Glomerular endothelial cell (primary cell): ENCODE measurements at regions not wholly inside any gene's neighbourhood (a gene's known extent, or its start where the extent isn't known, plus 50 kb on each side); places are given as distances from the start of the nearest gene placed in this dataset.
"Not testable (repeated sequence)": the region's sequence is repeated elsewhere in the genome, so short reads cannot be mapped to it uniquely, and the experiment has no call there.

Experiments
- DNase-seq: peaks from one replicate; pipeline ENCODE4 v3.0.0-alpha.2; 2011; ENCODE audit warnings: low read depth, low spot score; ENCODE audit errors: extremely low read depth

DNA sequence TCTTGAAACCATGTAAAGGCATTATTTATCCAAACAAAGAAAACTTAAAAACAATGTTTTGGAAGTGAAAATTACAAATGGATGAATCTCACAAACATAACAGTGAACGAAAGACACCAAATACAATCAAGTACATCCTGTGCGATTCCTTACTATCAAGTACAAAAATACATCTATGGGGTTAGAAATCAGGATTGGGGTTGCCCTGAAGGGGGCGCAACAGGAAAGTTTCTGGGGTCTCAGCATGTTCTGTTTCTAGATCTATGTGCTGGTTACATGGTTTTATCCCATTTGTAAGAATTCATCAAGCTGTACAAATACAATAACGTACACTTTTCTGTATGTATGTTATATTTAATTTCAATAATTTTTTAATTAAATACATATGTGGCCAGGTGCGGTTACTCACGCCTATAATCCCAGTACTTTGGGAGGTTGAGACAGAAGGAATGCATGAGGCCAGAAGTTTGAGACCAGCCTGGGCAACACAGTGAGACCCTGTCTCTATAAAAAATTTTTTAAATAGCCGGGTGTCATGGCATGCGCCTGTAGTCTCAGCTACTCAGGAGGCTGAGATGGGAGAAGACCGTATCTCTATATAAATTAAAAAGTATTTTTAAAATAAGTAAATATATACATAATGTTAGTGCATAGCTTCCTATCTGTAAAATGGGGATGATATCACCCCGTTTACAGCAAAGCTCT, 121.5 kb upstream of the SOD1 start:
- no peak for DNase-seq

DNA sequence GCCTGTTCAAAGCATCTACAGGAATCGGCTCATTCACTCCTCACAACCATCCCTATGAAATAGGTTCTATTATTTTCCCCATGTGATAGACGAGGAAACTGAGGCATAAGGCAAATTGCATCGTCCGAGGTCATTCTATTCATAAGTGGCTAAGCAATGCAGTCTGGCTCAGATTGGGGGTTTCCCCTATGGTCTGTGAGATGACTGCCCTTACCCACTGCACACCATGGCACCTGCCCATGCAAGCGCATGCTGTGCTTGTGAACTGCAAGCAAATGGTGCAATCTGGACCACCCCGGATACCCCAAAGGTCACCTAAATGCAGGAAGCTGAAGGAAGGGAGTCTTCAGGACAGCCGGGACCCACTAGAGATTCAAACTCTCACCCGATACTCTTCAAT, 123.4 kb upstream of the SOD1 start:
- DNase-seq: no peak

DNA sequence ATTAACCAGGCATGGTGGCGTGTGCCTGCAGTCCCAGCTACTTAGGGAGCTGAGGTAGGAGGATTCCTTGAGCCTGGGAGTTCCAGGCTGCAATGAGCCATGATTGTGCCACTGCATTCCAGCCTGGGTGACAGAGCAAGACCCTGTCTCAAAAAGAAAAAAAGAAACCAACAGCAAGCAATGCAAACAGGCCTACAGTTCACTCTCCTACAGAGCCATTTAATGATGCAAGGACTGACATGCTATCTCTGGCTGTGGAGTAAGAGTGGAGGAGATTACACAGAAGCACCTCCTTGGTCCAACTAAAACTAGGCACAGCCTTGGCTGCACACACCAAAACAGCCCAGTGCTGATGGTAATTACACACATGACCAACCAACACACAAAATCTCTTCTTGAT, 127.5 kb upstream of the SOD1 start:
- DNase-seq: no peak

DNA sequence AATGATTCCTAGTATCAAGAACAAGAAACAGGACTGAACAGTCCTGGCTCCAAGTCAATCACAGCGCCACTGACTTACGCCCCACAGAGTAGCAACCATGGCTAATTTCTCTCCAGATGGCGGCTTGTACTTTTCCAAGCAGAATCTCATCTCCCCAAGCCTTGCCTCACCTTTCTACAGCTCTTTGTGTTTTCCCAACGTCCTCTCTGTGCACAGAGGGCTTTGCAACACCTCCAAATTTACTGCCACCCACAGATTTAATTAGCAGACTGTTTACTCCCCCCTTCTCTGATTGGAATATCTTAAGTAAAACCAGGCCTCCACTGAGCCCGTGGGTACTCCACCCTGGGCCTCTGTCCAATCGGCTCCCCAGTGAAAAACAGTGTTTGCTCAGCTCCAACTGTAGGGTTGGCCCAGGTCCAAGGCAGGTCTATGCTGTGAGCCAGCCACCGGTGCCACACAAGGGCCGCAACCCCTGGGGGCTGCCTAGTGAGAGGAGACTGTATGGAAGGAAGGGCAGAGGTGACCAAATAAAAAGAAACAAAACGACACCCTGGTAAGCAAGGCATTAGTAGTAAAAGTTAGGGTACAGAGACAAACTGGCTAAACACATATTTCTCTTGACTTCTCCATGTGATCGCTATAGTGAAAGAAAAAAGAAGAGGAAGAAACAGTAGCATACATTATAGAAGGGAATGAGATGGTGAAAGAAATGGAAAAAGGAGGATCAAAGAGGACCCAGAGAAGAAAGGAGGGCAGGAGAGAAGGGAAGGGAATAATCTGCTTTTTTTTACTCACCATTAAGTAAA, 128.4 kb upstream of the SOD1 start:
- no peak for DNase-seq

DNA sequence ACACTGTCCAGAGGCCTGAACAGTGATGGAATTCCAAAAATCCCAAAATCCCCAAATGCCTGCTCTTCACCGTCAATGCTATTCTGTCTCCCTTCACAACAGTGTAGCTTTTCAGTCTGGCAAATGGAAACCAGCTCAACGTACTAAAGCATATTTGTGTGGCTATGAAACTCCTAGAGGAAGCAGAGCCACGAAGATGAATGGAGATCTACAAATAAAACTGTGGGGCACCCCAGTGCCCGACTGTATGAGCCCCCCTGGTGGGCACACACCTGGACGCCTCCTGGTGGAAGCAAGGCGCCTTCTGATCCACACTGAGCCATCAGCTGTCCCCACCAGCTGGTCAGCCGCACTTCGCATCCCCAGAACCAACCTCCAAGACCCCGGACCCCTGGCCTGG, 129.1 kb upstream of the SOD1 start:
- DNase-seq: no peak

DNA sequence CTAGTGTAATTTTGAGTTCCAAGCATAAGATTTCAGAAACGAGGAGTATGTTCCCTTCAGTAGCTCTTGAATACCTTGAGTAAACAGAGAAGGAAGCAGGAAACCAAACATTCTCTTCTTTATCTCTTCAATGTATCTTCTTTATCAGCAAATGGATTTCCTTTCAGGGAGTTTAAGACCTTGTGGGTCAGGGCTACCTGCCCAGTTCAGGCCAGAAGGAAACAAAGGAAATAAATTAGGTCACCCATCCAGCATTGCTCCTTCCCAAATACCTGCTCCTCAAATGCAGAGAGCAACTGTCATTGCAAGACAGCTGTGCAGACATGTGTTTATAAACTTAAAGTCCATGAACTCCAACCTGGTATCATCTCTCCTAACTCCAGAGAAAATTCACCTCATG, 130.1 kb upstream of the SOD1 start:
- no peak for DNase-seq

DNA sequence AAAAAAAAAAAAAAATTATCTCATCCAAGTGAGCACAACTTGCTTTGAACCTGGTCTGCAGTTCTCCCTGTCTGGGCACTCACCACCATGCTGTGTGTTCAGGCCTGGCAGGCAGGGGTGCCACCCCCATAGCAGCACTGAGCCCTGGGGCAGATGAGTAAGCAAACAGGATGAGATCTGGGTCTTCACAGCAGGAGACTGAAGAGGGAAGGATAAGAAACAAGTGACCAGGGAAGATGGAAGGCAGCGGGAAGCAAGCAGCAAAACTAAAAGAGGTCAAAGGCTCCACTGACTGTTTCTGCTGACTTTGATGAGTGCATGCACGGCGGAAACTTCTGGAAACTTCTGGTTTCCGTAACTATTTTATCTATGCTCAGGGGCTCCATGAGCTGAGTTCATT, 133.5 kb upstream of the SOD1 start:
- DNase-seq: no peak

DNA sequence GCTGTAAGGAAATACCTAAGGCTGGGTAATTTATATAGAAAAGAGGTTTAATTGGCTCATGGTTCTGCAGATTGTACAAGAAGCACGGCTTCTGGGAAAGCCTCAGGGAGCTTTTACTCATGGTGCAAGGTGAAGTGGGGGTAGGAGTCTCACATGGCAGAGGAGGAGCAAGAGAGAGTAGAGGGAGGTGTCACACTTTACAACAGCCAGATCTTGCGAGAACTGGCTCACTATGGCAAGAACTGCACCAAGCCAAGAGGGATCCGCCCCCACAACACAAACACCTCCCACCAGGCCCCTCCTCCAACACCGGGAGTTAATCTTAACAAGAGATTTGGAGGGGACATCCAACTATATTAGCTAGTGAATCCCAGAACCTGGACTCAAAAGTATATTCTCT, 135.4 kb upstream of the SOD1 start:
- no peak for DNase-seq

DNA sequence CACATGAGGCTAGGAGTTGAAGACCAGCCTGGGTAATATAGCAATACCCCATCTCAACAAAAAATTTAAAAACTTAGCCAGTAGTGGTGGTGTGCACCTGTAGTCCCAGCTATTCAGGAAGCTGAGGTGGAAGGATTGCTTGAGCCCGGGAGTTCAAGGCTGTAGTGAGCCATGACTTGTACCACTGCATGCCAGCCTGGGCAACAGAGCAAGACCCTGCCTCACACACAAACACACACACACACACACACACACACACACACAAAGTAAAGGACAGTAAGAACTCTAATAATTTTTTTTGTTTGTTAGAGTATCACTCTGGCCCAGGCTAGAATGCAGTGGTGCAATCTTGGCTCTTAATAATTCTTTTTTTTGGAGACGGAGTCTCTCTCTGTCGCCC, 138.0 kb upstream of the SOD1 start:
- no peak for DNase-seq

DNA sequence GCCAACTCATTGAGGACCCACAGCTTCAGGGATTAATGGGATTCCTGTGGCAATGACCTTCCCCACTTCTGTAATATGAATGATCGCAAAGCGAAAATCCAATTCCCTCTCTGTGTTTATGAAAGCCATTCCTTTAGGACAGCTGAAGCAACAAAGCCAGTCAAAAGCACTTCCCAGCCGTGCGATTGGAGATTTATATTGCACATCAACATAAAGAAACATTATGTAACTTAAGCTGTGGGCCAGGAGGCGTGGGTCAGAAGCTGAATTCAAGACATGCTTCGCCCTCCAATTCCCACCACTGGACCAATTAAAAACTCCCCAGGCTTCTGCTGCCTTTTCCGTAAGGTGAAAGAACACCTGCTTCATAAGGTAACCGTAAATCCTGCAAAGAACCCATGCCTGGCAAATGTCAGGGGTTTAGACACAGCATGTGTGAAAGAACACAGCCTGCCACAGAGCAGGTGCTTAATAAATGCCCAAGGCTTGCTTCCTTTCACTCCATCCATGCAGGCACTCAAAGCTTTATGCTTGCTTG, 138.9 kb upstream of the SOD1 start:
- no peak for DNase-seq

DNA sequence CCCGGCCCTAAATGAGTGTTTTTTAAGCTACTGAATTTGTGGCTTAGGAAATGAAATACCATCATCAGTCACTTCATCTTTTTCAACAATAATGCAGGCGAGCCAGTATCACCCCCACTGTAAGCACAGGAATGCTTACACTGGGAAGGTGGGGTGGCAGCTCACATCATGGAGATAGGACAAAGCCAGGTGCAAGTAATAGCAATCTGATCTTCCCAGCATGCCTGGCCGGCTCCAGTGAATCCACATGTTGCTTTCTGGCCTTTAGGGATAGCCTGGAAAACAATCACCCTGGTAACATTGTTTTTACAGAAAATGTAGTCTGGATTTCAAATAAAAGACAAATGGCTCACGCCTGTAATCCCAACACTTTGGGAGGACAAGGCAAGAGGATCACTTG, 140.9 kb upstream of the SOD1 start:
- DNase-seq: no peak

DNA sequence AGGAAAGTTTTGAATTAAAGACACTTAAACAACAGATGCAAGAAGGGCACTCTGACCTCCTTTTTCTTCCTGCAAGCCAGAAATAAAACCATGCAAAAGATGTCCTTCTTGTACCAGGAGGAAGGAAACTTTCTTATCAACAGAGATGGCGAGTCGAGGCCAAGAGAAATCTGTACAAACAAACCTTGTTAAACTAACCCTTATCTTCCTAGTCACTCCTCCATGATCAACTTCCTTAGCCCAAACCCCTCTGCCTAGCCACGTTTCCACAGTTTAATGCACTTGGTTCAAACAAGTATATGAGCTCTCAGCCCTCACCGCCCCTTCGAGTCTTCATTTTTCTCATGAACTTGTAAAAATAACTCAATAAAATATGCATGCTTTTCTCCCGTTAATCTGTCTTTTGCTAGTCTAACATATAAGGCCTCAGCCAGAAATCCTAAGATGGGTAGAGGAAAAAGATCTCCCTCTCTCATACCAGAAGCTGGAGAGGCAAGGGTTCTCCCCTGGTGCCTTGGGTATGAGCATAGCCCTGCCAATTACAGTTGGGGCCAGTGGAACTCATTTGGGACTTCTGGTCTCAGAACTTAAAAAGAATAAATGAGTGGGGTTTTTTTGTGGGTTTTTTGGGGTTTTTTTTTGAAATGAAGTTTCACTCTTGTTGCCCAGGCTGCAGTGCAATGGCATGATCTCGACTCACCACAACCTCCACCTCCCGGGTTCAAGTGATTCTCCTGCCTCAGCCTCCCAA, 141.7 kb upstream of the SOD1 start:
- no peak for DNase-seq

DNA sequence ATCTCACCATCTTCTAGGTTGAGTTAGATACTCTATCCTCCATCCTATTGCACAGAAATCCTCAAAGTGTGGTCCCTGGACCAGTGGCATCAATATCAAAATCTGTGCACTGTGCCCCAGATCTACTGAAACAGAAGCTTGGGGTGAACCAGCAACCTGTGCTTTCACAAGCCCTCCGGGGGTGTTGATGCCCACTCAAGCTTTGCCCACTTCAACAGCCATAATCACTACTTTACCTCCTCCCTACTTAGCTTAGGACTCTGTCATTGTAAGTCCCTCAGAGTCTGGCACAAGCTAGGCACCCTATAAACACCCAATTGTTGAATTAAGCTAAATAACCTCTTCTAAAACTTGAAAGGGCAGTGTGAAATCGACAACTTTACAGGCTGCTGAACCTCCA, 144.2 kb upstream of the SOD1 start:
- no peak for DNase-seq

DNA sequence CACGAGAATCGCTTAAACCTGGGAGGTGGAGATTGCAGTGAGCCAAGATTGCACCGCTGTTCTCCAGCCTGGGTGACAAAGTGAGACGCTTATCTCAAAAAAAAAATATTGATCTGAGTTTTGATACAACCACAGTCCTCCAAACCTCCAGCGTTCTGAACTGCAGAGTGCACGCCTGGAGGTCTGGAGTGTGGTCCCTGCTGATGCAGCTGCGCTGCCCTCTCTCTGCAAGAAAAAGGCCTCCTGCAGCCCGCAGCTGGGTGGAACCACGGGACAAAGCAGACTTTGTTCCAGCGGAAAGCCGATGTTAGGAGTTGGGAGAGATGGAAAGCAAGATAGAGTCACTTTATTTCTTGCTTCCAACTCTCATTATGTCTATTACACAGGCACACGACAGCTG, 144.9 kb upstream of the SOD1 start:
- no peak for DNase-seq

DNA sequence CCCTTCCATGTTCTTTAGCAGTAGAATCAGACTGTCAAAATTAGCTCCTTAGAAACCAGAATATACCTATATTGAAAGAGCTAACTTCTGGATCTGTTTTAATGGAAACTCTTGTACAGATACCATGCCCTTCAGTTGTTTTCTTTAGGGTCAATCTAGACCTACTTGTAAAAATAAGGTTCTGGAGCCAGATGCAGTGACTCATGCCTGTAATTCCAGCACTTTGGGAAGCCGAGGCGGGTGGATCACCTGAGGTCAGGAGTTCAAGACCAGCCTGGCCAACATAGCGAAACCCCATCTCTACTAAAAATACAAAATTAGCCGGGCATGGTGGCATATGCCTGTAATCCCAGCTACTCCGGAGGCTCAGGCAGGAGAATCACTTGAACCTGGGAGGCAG, 146.0 kb upstream of the SOD1 start:
- DNase-seq: not testable (repeated sequence)

DNA sequence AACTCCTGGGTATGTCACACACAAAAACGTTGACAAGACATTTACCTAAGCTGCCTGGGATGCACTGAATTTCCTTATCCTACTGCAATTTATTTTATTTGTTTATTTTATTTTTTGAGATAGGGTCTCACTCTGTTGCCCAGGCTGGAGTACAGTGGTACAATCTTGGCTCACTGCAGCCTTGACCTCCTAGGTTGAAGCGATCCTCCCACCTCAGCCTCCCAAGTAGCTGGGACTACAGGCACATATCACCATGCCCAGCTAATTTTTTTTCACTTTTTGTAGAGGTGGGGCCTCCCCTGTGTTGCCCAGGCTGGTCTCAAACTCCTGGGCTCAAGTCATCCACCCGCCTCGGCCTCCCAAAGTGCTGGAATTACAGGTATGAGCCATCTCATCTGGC, 147.5 kb upstream of the SOD1 start:
- DNase-seq: not testable (repeated sequence)

DNA sequence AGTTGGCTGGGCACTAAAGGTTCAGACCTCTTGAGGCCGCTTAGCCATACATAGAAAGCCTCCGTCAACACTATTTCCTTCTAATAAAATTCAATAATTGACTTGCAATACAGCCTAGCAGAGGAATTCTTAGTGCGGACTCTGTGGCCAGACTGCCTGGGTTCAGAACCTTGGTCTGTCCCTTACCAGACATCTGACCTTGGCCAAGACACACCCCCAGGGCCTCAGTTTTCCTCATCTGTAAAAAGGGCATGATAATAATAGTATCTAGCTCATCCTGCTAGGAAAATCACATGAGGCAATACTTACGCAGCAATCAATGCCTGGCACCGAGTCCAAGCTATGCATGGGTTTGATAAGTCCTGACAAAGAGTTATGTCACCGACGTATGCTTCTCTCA, 148.2 kb upstream of the SOD1 start:
- no peak for DNase-seq

DNA sequence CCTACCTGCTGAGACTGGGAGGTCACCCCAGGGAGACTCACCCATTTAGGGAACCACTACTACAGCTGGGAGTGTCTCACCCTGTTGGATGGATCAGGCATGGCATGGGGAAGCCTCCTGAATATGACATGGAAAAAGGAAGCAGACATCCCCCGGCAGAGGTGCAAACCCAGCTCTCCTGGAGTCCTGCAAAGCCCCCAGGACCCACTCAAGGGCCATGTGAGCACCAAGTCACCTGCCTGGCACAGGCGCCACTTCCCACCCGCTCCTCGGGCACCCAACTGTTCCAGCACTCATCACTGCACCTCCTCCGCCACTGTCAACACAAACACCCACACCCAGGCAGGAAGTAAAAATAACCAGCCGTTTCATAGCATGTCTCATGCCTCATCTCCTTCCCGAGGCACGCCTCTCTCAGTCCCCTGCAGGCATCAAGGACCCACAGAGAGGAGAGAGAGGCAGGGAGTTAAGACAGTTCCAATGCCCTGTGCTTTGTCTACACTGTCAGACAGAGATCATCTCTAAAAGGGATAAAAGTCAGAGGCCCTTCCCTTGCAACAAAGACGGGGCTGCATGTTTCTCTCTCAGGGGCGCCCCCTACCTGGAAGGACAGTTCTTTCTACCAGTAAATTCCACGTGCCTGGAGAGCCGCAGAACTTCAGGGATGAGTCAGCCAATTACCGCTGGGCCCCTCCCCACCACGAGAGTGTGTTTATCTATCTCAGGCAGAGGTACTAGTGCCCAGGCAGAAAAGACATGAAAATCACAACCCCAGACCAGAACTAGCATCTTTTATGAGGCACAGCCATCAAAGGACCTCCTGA, 150.1 kb upstream of the SOD1 start:
- DNase-seq: no peak

DNA sequence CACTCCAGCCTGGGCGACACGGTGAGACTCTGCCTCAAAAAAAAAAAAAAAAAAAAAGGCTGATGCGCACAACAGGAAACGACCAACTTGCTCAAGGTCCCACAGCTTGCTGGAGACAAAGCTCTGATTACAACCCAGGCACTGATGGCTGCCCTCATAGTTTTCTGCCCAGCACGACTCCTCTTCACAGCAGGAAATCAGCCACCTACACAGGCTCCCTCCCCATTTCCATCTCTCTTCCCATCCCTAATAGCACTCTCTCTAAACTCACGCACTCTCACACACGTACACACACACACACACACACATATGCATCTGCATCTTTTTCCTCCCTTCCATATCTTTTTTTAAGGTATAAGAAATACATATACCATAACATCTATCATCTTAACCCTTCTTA, 153.5 kb upstream of the SOD1 start:
- DNase-seq: no peak

DNA sequence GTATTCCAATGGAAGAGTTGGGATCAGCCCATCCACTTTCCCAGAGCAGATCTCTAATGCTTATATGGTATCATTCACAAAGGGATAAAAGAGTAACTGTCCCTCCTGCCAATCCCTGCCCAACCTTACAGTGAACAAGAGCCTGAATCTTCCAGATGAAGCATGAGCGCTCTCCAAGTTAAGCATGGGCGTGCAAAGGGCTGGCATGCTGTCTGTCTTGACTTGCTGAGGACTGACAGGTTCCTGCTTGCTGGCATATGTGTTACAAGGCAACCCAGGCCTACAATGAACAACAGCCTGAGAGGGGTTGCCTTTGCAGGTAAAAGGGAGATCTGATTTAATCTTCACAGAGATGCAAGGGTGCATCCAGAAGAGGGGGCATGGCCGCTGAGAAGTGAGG, 155.6 kb upstream of the SOD1 start:
- DNase-seq: no peak

DNA sequence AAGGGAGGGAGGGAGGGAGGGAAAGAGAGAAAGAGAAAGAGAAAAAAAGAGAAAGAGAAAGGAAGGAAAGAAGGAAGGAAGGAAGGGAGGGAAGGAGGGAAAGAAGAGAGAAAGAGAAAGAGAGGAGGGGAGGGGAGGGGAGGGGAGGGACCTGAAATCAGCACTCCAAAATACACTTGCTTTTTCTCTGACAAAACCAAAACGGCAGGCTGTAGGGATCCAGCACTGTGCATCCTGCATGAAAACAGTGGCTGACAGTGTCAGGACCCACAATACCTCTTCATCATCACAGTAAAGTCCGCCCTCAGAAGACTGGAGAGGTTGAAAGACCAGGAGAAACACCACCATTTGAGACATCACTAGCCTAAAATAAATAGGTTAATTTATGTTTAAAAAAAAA, 156.0 kb upstream of the SOD1 start:
- no peak for DNase-seq
